HCT116 (cell line): ENCODE measurements at regions not wholly inside any gene's neighbourhood (a gene's known extent, or its start where the extent isn't known, plus 50 kb on each side); places are given as distances from the start of the nearest gene placed in this dataset.

Experiments
- ATAC-seq: fragments of 200-7000 bp; cut with Tn5 transposase; 2 replicates; pipeline ENCODE4 v1.9.1; 2020; ENCODE audit warnings: mild to moderate bottlenecking, moderate library complexity
- BruUV-seq: library from RNA; stranded (reverse); fragments of 400-500 nt; replicated peaks from 2 replicates; lab custom pipeline; 2021; lab: Mats Ljungman, UMichigan
- CTCF ChIA-PET: fragments of 300-600 bp; sonication (Branson Sonifier 250); formaldehyde crosslinking; loops from one replicate; lab custom pipeline; 2021; ENCODE audit warnings: antibody characterized with exemption; lab: Charles Lee
- POLR2A ChIA-PET: fragments of 300-600, 350-600 bp; sonication (Branson Sonifier 250); formaldehyde crosslinking; loops from one replicate; lab custom pipeline; 2021; ENCODE audit warnings: antibody characterized with exemption; lab: Charles Lee
- RAD21 ChIA-PET, 2 experiments: fragments of 300-600 bp; sonication (Branson Sonifier 250); formaldehyde crosslinking; loops; one replicate each; lab custom pipeline; 2023; ENCODE audit warnings: low total read pairs in 2 of 2; ENCODE audit not compliant: uncharacterized antibody in 2 of 2, unreplicated experiment in 2 of 2, low non-redundant PET in 1 of 2; lab: Charles Lee
- DNase-seq: peaks from one replicate; pipeline ENCODE4 v3.0.0-alpha.2; 2010; ENCODE audit warnings: low read depth, low spot score
- H2AFZ ChIP-seq: fragments of 200-600 bp; shearing (Covaris generic), sonication (generic); 2 replicates; pipeline ENCODE4 v1.6.1; 2017; ENCODE audit warnings: low read depth, mixed run types, mixed read lengths, antibody characterized with exemption, low read length; ENCODE audit not compliant: poor library complexity, severe bottlenecking
- H3K27ac ChIP-seq: 2 replicates; pipeline ENCODE4 v1.5.1; 2012; ENCODE audit warnings: low read depth, low read length
- H3K27me3 ChIP-seq: fragments of 200-600 bp; sonication (generic); 2 replicates; pipeline ENCODE4 v1.6.1; 2016; ENCODE audit warnings: mixed run types, low read length, mixed read lengths; ENCODE audit not compliant: insufficient read depth
- H3K36me3 ChIP-seq, 2 experiments: fragments of 200-500 bp in 1 of 2; fragments of 200-600 bp in 1 of 2; sonication (Bioruptor generic) in 1 of 2; sonication (generic) in 1 of 2; 2 replicates each; pipeline versions ENCODE4 v1.5.1 to v1.6.1; 2014 to 2016; ENCODE audit warnings: low read length in 2 of 2, inconsistent platforms in 1 of 2, mixed read lengths in 1 of 2, mixed run types in 1 of 2; ENCODE audit not compliant: insufficient read depth in 2 of 2, control insufficient read depth in 1 of 2
- H3K4me1 ChIP-seq, 2 experiments: fragments of 200-600 bp in 1 of 2; sonication (generic) in 1 of 2; 2 replicates each; pipeline versions ENCODE4 v1.5.1 to v1.6.1; 2012 to 2017; ENCODE audit warnings: low read length in 2 of 2, inconsistent platforms in 1 of 2, mild to moderate bottlenecking in 1 of 2, mixed read lengths in 1 of 2, mixed run types in 1 of 2, moderate library complexity in 1 of 2; ENCODE audit not compliant: insufficient read depth in 2 of 2, control insufficient read depth in 1 of 2
- H3K4me2 ChIP-seq: fragments of 200-600 bp; sonication (generic); 2 replicates; pipeline ENCODE4 v1.6.1; 2017; ENCODE audit warnings: mixed run types, low read length, mixed read lengths
- H3K4me3 ChIP-seq, 2 experiments: fragments of 200-600 bp in 1 of 2; sonication (generic) in 1 of 2; replicated peaks in 1 of 2; 2 replicates each; pipeline ENCODE4 v1.5.1; 2011 to 2016; ENCODE audit warnings: low read length in 2 of 2, control low read depth in 1 of 2, low read depth in 1 of 2, mild to moderate bottlenecking in 1 of 2, mixed read lengths in 1 of 2, mixed run types in 1 of 2
- H3K79me2 ChIP-seq: fragments of 200-600 bp; sonication (generic); 2 replicates; pipeline ENCODE4 v1.6.1; 2017; ENCODE audit warnings: mild to moderate bottlenecking, mixed run types, low read length, moderate library complexity, mixed read lengths; ENCODE audit not compliant: insufficient read depth
- H3K9ac ChIP-seq: fragments of 200-600 bp; sonication (generic); 2 replicates; pipeline ENCODE4 v1.6.1; 2016; ENCODE audit warnings: low read length, mixed read lengths
- H3K9me2 ChIP-seq: fragments of 200-600 bp; sonication (generic), shearing (Covaris generic); 2 replicates; pipeline ENCODE4 v1.6.1; 2017; ENCODE audit warnings: mixed run types, mild to moderate bottlenecking, moderate library complexity; ENCODE audit not compliant: insufficient read depth
- H3K9me3 ChIP-seq, 2 experiments: fragments of 200-500 bp in 1 of 2; fragments of 200-600 bp in 1 of 2; sonication (Bioruptor generic) in 1 of 2; sonication (generic) in 1 of 2; 2 replicates each; pipeline ENCODE4 v1.6.1; 2014 to 2017; ENCODE audit warnings: low read length in 2 of 2, mixed read lengths in 2 of 2, inconsistent platforms in 1 of 2, low read depth in 1 of 2, mild to moderate bottlenecking in 1 of 2, mixed run types in 1 of 2, moderate library complexity in 1 of 2; ENCODE audit not compliant: control insufficient read depth in 1 of 2, insufficient read depth in 1 of 2
- H4K20me1 ChIP-seq: fragments of 200-600 bp; sonication (generic), shearing (Covaris generic); 2 replicates; pipeline ENCODE4 v1.6.1; 2017; ENCODE audit warnings: mixed run types, mild to moderate bottlenecking, moderate library complexity; ENCODE audit not compliant: insufficient read depth
- CBX3 ChIP-seq: IDR thresholded peaks from 2 replicates; pipeline ENCODE4 v1.6.1; 2012; ENCODE audit warnings: low read depth
- CEBPB ChIP-seq: IDR thresholded peaks from 2 replicates; pipeline ENCODE4 v1.6.1; 2012; ENCODE audit warnings: low read depth
- EZH2 ChIP-seq: fragments of 200-600 bp; sonication (generic); IDR thresholded peaks from 2 replicates; pipeline ENCODE4 v1.6.1; 2017; ENCODE audit warnings: antibody characterized with exemption, mixed run types
- EZH2phosphoT487 ChIP-seq: fragments of 200-600 bp; IDR thresholded peaks from 2 replicates; pipeline ENCODE4 v1.6.1; 2018; ENCODE audit warnings: antibody characterized with exemption, borderline replicate concordance
- FOSL1 ChIP-seq: IDR thresholded peaks from 2 replicates; pipeline ENCODE4 v1.6.1; 2012; ENCODE audit warnings: low read depth
- POLR2A ChIP-seq: IDR thresholded peaks from 2 replicates; pipeline ENCODE4 v1.7.0; 2011; ENCODE audit warnings: borderline replicate concordance; ENCODE audit not compliant: insufficient read depth, insufficient read length; ENCODE audit errors: extremely low read depth
- POLR2AphosphoS5 ChIP-seq: IDR thresholded peaks from 2 replicates; pipeline ENCODE4 v1.6.1; 2011; ENCODE audit warnings: mild to moderate bottlenecking, low read depth, low read length, moderate library complexity
- RAD21 ChIP-seq: IDR thresholded peaks from 2 replicates; pipeline ENCODE4 v1.6.1; 2012; ENCODE audit warnings: low read depth, mild to moderate bottlenecking
- SIN3A ChIP-seq: IDR thresholded peaks from 2 replicates; pipeline ENCODE4 v1.6.1; 2012; ENCODE audit warnings: low read depth
- SP1 ChIP-seq: IDR thresholded peaks from 2 replicates; pipeline ENCODE4 v1.6.1; 2012; ENCODE audit warnings: low read depth
- SRF ChIP-seq: IDR thresholded peaks from 2 replicates; pipeline ENCODE4 v1.6.1; 2012; ENCODE audit warnings: low read depth
- TCF7L2 ChIP-seq: IDR thresholded peaks from 2 replicates; pipeline ENCODE4 v1.7.0; 2011; ENCODE audit warnings: borderline replicate concordance, inconsistent platforms; ENCODE audit not compliant: insufficient read depth, insufficient read length; ENCODE audit errors: extremely low read depth
- YY1 ChIP-seq: IDR thresholded peaks from 2 replicates; pipeline ENCODE4 v1.6.1; 2011; ENCODE audit warnings: low read length, low read depth, moderate library complexity, mild to moderate bottlenecking; ENCODE audit not compliant: insufficient replicate concordance; ENCODE audit errors: extremely low read depth
- ZFX ChIP-seq: fragments of 450-650 bp; IDR thresholded peaks from 2 replicates; pipeline ENCODE4 v1.6.1; 2017
- ZNF274 ChIP-seq: fragments of 200-500 bp; sonication (Bioruptor generic); IDR thresholded peaks from 2 replicates; pipeline ENCODE4 v1.6.1; 2014; ENCODE audit warnings: mild to moderate bottlenecking, low read depth, low read length, inconsistent platforms
- intact Hi-C: fragments of 100-400 bp; cut with micrococcal nuclease; formaldehyde crosslinking; loops from 2 replicates; pipeline ENCODE4 v1.10.0; 2022
- TF ChIP-seq, protein P1 (sequence below): IDR thresholded peaks from 2 replicates; pipeline ENCODE4 v1.6.1; 2012
- TF ChIP-seq, protein P2 (sequence below): IDR thresholded peaks from 2 replicates; pipeline ENCODE4 v1.6.1; 2012; ENCODE audit warnings: low read depth
- TF ChIP-seq, protein P3 (sequence below): IDR thresholded peaks from 2 replicates; pipeline ENCODE4 v1.6.1; 2011; ENCODE audit warnings: mild to moderate bottlenecking, low read length, moderate library complexity; ENCODE audit not compliant: insufficient replicate concordance; ENCODE audit errors: extremely low read depth
- TF ChIP-seq, protein P4 (sequence below): IDR thresholded peaks from 2 replicates; pipeline ENCODE4 v1.6.1; 2012
- TF ChIP-seq, protein P5 (sequence below), 3 experiments: fragments of 200-600 bp in 1 of 3; sonication (generic) in 1 of 3; IDR thresholded peaks in 2 of 3; conservative IDR thresholded peaks in 1 of 3; 2 replicates each; pipeline ENCODE4 v1.5.1; 2012 to 2017; ENCODE audit warnings: low read depth in 2 of 3, low read length in 2 of 3, antibody characterized with exemption in 1 of 3, borderline replicate concordance in 1 of 3, control low read depth in 1 of 3, mild to moderate bottlenecking in 1 of 3, mixed read lengths in 1 of 3, mixed run types in 1 of 3, moderate library complexity in 1 of 3; ENCODE audit not compliant: insufficient read depth in 1 of 3

DNA sequence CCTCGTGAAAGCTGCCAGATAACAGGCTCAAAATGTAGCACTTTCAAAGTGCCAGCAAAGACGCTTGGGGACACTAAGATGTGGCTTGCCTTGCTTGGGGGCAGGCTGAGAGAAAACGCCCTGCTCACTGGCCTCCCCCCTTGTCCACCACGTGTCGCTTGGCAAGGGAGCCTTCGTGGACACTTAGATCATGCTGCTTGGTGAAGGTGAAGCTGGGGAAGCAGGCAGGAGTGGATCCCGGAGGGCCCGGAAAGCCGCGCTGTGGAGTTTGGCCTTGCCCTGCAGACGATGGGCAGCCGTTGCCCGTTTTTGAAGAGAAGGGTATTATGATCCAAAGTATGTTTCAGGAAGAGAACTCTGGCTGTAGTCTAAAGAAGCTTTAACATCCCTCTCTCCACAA is 53.4 kb upstream of the BDKRB2 start:
- DNase-seq (no peak), ATAC-seq (no peak)
- H3K36me3 ChIP-seq: no peaks in the 10 kb centered on the region
- no peaks in the 10 kb centered on the region for H3K79me2 ChIP-seq
- no peaks in the 10 kb centered on the region for H3K9me2 ChIP-seq
- H3K4me2 ChIP-seq: no peak overlapping the region
- ChIA-PET CTCF (no interaction called here), POLR2A (no interaction called here), RAD21 (no interaction called here)
- H3K27me3 ChIP-seq: no peaks in the 10 kb centered on the region
- intact Hi-C loops: no loop called here
- H3K27ac ChIP-seq: no peak overlapping the region
- no peaks in the 10 kb centered on the region for H4K20me1 ChIP-seq
- TF ChIP-seq, protein P1, sequence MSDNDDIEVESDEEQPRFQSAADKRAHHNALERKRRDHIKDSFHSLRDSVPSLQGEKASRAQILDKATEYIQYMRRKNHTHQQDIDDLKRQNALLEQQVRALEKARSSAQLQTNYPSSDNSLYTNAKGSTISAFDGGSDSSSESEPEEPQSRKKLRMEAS: no peak
- TF ChIP-seq TCF7L2 (no peak), FOSL1 (no peak), EZH2 (no peak), CEBPB (no peak), YY1 (no peak), CBX3 (no peak), POLR2AphosphoS5 (no peak), EZH2phosphoT487 (no peak), SIN3A (no peak), ZNF274 (no peak), RAD21 (no peak), SRF (no peak), SP1 (no peak), ZFX (no peak), POLR2A (no peak)
- TF ChIP-seq, protein P2, sequence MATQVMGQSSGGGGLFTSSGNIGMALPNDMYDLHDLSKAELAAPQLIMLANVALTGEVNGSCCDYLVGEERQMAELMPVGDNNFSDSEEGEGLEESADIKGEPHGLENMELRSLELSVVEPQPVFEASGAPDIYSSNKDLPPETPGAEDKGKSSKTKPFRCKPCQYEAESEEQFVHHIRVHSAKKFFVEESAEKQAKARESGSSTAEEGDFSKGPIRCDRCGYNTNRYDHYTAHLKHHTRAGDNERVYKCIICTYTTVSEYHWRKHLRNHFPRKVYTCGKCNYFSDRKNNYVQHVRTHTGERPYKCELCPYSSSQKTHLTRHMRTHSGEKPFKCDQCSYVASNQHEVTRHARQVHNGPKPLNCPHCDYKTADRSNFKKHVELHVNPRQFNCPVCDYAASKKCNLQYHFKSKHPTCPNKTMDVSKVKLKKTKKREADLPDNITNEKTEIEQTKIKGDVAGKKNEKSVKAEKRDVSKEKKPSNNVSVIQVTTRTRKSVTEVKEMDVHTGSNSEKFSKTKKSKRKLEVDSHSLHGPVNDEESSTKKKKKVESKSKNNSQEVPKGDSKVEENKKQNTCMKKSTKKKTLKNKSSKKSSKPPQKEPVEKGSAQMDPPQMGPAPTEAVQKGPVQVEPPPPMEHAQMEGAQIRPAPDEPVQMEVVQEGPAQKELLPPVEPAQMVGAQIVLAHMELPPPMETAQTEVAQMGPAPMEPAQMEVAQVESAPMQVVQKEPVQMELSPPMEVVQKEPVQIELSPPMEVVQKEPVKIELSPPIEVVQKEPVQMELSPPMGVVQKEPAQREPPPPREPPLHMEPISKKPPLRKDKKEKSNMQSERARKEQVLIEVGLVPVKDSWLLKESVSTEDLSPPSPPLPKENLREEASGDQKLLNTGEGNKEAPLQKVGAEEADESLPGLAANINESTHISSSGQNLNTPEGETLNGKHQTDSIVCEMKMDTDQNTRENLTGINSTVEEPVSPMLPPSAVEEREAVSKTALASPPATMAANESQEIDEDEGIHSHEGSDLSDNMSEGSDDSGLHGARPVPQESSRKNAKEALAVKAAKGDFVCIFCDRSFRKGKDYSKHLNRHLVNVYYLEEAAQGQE: no peak
- TF ChIP-seq, protein P3, sequence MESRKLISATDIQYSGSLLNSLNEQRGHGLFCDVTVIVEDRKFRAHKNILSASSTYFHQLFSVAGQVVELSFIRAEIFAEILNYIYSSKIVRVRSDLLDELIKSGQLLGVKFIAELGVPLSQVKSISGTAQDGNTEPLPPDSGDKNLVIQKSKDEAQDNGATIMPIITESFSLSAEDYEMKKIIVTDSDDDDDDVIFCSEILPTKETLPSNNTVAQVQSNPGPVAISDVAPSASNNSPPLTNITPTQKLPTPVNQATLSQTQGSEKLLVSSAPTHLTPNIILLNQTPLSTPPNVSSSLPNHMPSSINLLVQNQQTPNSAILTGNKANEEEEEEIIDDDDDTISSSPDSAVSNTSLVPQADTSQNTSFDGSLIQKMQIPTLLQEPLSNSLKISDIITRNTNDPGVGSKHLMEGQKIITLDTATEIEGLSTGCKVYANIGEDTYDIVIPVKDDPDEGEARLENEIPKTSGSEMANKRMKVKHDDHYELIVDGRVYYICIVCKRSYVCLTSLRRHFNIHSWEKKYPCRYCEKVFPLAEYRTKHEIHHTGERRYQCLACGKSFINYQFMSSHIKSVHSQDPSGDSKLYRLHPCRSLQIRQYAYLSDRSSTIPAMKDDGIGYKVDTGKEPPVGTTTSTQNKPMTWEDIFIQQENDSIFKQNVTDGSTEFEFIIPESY: no peak
- TF ChIP-seq, protein P4, sequence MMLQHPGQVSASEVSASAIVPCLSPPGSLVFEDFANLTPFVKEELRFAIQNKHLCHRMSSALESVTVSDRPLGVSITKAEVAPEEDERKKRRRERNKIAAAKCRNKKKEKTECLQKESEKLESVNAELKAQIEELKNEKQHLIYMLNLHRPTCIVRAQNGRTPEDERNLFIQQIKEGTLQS: no peak
- TF ChIP-seq, protein P5, sequence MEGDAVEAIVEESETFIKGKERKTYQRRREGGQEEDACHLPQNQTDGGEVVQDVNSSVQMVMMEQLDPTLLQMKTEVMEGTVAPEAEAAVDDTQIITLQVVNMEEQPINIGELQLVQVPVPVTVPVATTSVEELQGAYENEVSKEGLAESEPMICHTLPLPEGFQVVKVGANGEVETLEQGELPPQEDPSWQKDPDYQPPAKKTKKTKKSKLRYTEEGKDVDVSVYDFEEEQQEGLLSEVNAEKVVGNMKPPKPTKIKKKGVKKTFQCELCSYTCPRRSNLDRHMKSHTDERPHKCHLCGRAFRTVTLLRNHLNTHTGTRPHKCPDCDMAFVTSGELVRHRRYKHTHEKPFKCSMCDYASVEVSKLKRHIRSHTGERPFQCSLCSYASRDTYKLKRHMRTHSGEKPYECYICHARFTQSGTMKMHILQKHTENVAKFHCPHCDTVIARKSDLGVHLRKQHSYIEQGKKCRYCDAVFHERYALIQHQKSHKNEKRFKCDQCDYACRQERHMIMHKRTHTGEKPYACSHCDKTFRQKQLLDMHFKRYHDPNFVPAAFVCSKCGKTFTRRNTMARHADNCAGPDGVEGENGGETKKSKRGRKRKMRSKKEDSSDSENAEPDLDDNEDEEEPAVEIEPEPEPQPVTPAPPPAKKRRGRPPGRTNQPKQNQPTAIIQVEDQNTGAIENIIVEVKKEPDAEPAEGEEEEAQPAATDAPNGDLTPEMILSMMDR (IDR thresholded peaks at IDR 0.05 in 2 of 3, conservative IDR thresholded peaks at IDR 0.05 in 1 of 3; ENCODE audit: borderline replicate concordance in 1 of 3, insufficient read depth in 1 of 3, low read depth in 2 of 3, low read length in 2 of 3): no peak
- H3K4me1 ChIP-seq: no peaks in the 10 kb centered on the region
- no peak overlapping the region for H3K9ac ChIP-seq
- no peaks in the 10 kb centered on the region for H3K9me3 ChIP-seq
- no peak overlapping the region for H3K4me3 ChIP-seq
- H2AFZ ChIP-seq: no peak overlapping the region
- no TSS peak for BruUV-seq
